Endothelial cell of umbilical vein (primary cell): ENCODE measurements at regions not wholly inside any gene's neighbourhood (a gene's known extent, or its start where the extent isn't known, plus 50 kb on each side); places are given as distances from the start of the nearest gene placed in this dataset.

ENCODE experiments used
- BruUV-seq: library from RNA; stranded (reverse); fragments of 400-500 nt; replicated peaks from 2 replicates; lab custom pipeline; 2021; lab: Mats Ljungman, UMichigan
- CTCF ChIA-PET: fragments of 300-600, 350-600 bp; sonication (Branson Sonifier 250); formaldehyde crosslinking; loops from one replicate; lab custom pipeline; 2021; ENCODE audit warnings: antibody characterized with exemption, inconsistent platforms; lab: Charles Lee
- POLR2A ChIA-PET: fragments of 300-600, 350-600 bp; sonication (Branson Sonifier 250); formaldehyde crosslinking; loops from one replicate; lab custom pipeline; 2021; ENCODE audit warnings: antibody characterized with exemption, inconsistent platforms; lab: Charles Lee
- DNase-seq: peaks from one replicate; pipeline ENCODE4 v3.0.0-alpha.2; 2011; ENCODE audit warnings: low read depth, low spot score
- FAIRE-seq: peaks from 2 replicates; lab custom pipeline; 2011; peaks lifted over from hg19 to GRCh38; lab: Jason Lieb, UNC
- H2AFZ ChIP-seq: 2 replicates; pipeline ENCODE4 v1.6.0; 2012; ENCODE audit warnings: low read depth, low read length, control low read depth, inconsistent platforms
- H3K27ac ChIP-seq: 2 replicates; pipeline ENCODE4 v1.5.1; 2011; ENCODE audit warnings: low read depth, mild to moderate bottlenecking, control low read depth, low read length, moderate library complexity; ENCODE audit not compliant: insufficient read depth
- H3K27me3 ChIP-seq, 2 experiments: 2 replicates each; pipeline versions ENCODE4 v1.6.0 to v1.6.1; 2011; ENCODE audit warnings: low read length in 2 of 2, mixed read lengths in 1 of 2; ENCODE audit not compliant: control insufficient read depth in 2 of 2, insufficient read depth in 2 of 2
- H3K36me3 ChIP-seq, 2 experiments: 2 replicates in 1 of 2; 3 replicates in 1 of 2; pipeline ENCODE4 v1.5.1; 2011; ENCODE audit warnings: low read length in 2 of 2, mild to moderate bottlenecking in 1 of 2, moderate library complexity in 1 of 2; ENCODE audit not compliant: control insufficient read depth in 2 of 2, insufficient read depth in 2 of 2; ENCODE audit errors: extremely low read depth in 1 of 2
- H3K4me1 ChIP-seq: 3 replicates; pipeline ENCODE4 v1.5.1; 2011; ENCODE audit warnings: mild to moderate bottlenecking, low read length; ENCODE audit not compliant: control insufficient read depth, insufficient read depth; ENCODE audit errors: extremely low read depth
- H3K4me2 ChIP-seq: 2 replicates; pipeline ENCODE4 v1.6.1; 2011; ENCODE audit warnings: low read length, control low read depth, mixed read lengths; ENCODE audit not compliant: insufficient read depth
- H3K4me3 ChIP-seq, 3 experiments: fragments of 200-600 bp in 1 of 3; sonication (generic), shearing (Covaris generic) in 1 of 3; replicated peaks in 1 of 3; 2 replicates each; pipeline ENCODE4 v1.5.1; 2011 to 2016; ENCODE audit warnings: control low read depth in 3 of 3, low read length in 3 of 3, mild to moderate bottlenecking in 2 of 3, inconsistent platforms in 1 of 3, low read depth in 1 of 3, moderate library complexity in 1 of 3; ENCODE audit not compliant: insufficient read depth in 1 of 3
- H3K79me2 ChIP-seq: 2 replicates; pipeline ENCODE4 v1.6.0; 2012; ENCODE audit warnings: low read length, inconsistent platforms; ENCODE audit not compliant: control insufficient read depth, insufficient read depth
- H3K9ac ChIP-seq: replicated peaks from 2 replicates; pipeline ENCODE3; 2011; ENCODE audit warnings: low read length, control low read depth; ENCODE audit not compliant: insufficient read depth; ENCODE audit errors: extremely low read depth
- H3K9me1 ChIP-seq: replicated peaks from 3 replicates; pipeline ENCODE4 v1.6.0; 2011; ENCODE audit warnings: mild to moderate bottlenecking, low read length; ENCODE audit not compliant: control insufficient read depth, insufficient read depth; ENCODE audit errors: extremely low read depth
- H3K9me3 ChIP-seq: replicated peaks from 2 replicates; pipeline ENCODE4 v1.5.1; 2012; ENCODE audit warnings: low read length, inconsistent platforms; ENCODE audit not compliant: control insufficient read depth, insufficient read depth
- H4K20me1 ChIP-seq: replicated peaks from 2 replicates; pipeline ENCODE3; 2011; ENCODE audit warnings: mild to moderate bottlenecking, low read length; ENCODE audit not compliant: control insufficient read depth, insufficient read depth; ENCODE audit errors: extremely low read depth
- EZH2 ChIP-seq: IDR thresholded peaks from 2 replicates; pipeline ENCODE4 v1.6.1; 2012; ENCODE audit warnings: borderline replicate concordance, low read depth, mild to moderate bottlenecking, moderate library complexity, low read length, inconsistent platforms; ENCODE audit not compliant: severe bottlenecking
- FOS ChIP-seq: IDR thresholded peaks from 2 replicates; pipeline ENCODE4 v1.6.1; 2011; ENCODE audit warnings: mild to moderate bottlenecking, low read length, moderate library complexity, borderline replicate concordance; ENCODE audit not compliant: insufficient read depth
- GATA2 ChIP-seq: IDR thresholded peaks from 2 replicates; pipeline ENCODE4 v1.7.0; 2011; ENCODE audit warnings: low read depth, mild to moderate bottlenecking, moderate library complexity, mixed read lengths, low read length; ENCODE audit not compliant: insufficient read length, insufficient read depth
- JUN ChIP-seq: IDR thresholded peaks from 2 replicates; pipeline ENCODE4 v1.6.1; 2011; ENCODE audit warnings: borderline replicate concordance, low read depth; ENCODE audit not compliant: insufficient read length, insufficient read depth
- MYC ChIP-seq: IDR thresholded peaks from one replicate; pipeline ENCODE4 v1.6.1; 2011; ENCODE audit warnings: mild to moderate bottlenecking, low read depth, low read length
- POLR2A ChIP-seq: IDR thresholded peaks from 2 replicates; pipeline ENCODE4 v1.6.1; 2012; ENCODE audit warnings: low read depth, mild to moderate bottlenecking, control low read depth, low read length
- POLR2AphosphoS5 ChIP-seq: IDR thresholded peaks from 2 replicates; pipeline ENCODE4 v1.6.1; 2012; ENCODE audit warnings: low read depth, mild to moderate bottlenecking, control low read depth, low read length, moderate library complexity; ENCODE audit not compliant: insufficient read depth
- dilution Hi-C: fragments of 300-500 bp; cut with MboI; formaldehyde crosslinking; loops from one replicate; pipeline ENCODE4 v1.15.0; 2019; ENCODE audit warnings: low sequenced_read_pairs; ENCODE audit not compliant: extremely low pct_ligation_motif_present
- intact Hi-C: fragments of 100-400 bp; cut with micrococcal nuclease; formaldehyde crosslinking; loops from one replicate; pipeline ENCODE4 v1.10.0; 2022
- TF ChIP-seq, protein P1 (sequence below), 2 donors: IDR thresholded peaks; 1 replicate in 1 of 2; 2 replicates in 1 of 2; pipeline ENCODE4 v1.5.1; 2011; ENCODE audit warnings: low read length in 2 of 2, mild to moderate bottlenecking in 2 of 2, moderate library complexity in 2 of 2, control low read depth in 1 of 2, inconsistent platforms in 1 of 2, low read depth in 1 of 2; ENCODE audit not compliant: insufficient read depth in 1 of 2; ENCODE audit errors: extremely low read depth in 1 of 2
- TF ChIP-seq, protein P2 (sequence below): IDR thresholded peaks from 2 replicates; pipeline ENCODE4 v1.6.1; 2011; ENCODE audit not compliant: insufficient read depth, insufficient read length

DNA sequence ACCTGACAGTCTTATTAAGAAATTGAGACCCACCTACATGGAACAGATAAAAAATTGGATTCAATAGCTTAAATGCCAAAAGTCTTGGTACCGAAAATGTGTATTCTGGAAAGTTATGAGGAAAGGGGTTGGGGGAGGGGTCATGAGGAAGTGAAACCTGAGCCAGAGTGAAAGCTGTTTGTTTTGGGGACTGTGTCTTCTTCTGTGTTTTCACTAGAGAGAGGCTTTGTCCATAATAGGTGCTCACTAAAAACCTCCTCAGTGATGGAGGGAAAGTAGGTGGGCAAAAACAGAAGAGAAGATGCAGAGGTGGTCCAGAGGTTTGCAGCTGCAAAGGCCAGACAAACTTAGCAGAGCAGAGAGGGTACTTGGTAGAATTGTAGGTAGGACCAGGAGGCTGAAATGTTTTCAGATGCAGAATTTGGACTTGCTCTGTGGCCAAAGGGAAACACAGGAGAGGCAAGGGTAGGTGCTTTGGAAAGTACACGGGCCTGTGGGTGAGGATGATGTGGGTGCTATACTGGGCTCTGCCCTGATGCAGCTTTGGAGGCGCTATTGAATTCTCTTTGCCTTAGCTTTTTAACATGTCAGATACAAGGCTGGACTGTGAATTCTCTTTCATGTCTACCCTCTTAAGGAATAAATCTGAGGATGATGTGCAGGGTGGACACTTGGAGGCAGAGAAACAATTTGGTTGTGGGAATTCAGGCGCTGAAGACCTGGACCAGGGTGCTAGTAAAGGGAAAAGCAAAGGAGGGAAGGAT lies 254.6 kb downstream of the PTEN start:
- Histone ChIP-seq H3K9ac (no peak overlapping the region), H2AFZ (no peak overlapping the region), H3K79me2 (no peaks in the 10 kb centered on the region), H3K36me3 (no peaks in the 10 kb centered on the region), H3K27me3 (no peaks in the 10 kb centered on the region), H3K4me2 (no peak overlapping the region), H3K27ac (no peak overlapping the region), H3K4me1 (no peaks in the 10 kb centered on the region), H3K9me1 (no peaks in the 10 kb centered on the region), H3K4me3 (no peak overlapping the region), H3K9me3 (no peaks in the 10 kb centered on the region), H4K20me1 (no peaks in the 10 kb centered on the region)
- no peak for FAIRE-seq
- POLR2A ChIA-PET: no interaction called here
- intact Hi-C loops: loop anchor here (1.0 to 10.0 kb wide), 2 partner anchors 271 to 583 kb away; no protein-coding TSS in a partner anchor
- CTCF ChIA-PET: interaction anchor here (0.6 to 2.9 kb wide), 7 partner anchors 10 to 437 kb away, joined by 3 to 42 read pairs (median 3); no protein-coding TSS in a partner anchor
- DNase-seq: peak; percentile 3
- TF ChIP-seq, protein P1, sequence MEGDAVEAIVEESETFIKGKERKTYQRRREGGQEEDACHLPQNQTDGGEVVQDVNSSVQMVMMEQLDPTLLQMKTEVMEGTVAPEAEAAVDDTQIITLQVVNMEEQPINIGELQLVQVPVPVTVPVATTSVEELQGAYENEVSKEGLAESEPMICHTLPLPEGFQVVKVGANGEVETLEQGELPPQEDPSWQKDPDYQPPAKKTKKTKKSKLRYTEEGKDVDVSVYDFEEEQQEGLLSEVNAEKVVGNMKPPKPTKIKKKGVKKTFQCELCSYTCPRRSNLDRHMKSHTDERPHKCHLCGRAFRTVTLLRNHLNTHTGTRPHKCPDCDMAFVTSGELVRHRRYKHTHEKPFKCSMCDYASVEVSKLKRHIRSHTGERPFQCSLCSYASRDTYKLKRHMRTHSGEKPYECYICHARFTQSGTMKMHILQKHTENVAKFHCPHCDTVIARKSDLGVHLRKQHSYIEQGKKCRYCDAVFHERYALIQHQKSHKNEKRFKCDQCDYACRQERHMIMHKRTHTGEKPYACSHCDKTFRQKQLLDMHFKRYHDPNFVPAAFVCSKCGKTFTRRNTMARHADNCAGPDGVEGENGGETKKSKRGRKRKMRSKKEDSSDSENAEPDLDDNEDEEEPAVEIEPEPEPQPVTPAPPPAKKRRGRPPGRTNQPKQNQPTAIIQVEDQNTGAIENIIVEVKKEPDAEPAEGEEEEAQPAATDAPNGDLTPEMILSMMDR (IDR thresholded peaks at IDR 0.05; ENCODE audit: extremely low read depth in 1 of 2, insufficient read depth in 1 of 2, low read depth in 1 of 2, low read length in 2 of 2): peak in 1 of 2 donors; percentile 3
- TF ChIP-seq JUN: no peak
- no peak for TF ChIP-seq GATA2
- dilution Hi-C loops: no loop called here
- BruUV-seq: no TSS peak

DNA sequence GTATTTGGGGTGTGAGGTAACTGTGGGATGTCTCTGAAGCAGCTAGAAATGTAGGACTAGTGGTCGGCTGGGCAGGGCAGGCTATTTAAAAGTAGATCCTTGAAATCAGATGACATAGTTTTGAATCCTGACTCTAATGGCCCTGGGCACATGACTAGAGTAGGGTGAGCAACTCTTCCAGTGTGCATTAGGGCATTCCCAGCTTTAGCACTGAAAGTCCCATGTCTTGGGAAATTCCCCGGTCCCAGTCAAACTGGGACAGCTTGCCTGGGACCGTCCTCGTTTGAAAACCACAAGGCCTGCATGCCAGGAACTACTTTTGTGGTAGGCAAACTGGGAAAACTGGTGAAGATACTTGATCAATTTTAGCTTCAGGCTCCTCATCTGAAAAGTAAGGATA lies 255.3 kb downstream of the PTEN start:
- ChIA-PET CTCF (interaction anchor here (0.7 to 2.9 kb wide), 4 partner anchors 10 to 273 kb away, joined by 3 to 42 read pairs (median 5); no protein-coding TSS in a partner anchor), POLR2A (no interaction called here)
- BruUV-seq: no TSS peak
- no peaks in the 10 kb centered on the region for H3K9me1 ChIP-seq
- no peaks in the 10 kb centered on the region for H3K27me3 ChIP-seq
- H3K36me3 ChIP-seq: no peaks in the 10 kb centered on the region
- no peaks in the 10 kb centered on the region for H3K79me2 ChIP-seq
- H3K9ac ChIP-seq: no peak overlapping the region
- dilution Hi-C loops (no loop called here), intact Hi-C loops (loop anchor here (1.0 to 10.0 kb wide), 2 partner anchors 271 to 584 kb away; no protein-coding TSS in a partner anchor)
- H3K4me2 ChIP-seq: no peak overlapping the region
- TF ChIP-seq FOS (no peak), MYC (no peak), POLR2AphosphoS5 (no peak), GATA2 (no peak), POLR2A (no peak), EZH2 (no peak), JUN (no peak)
- TF ChIP-seq, protein P2, sequence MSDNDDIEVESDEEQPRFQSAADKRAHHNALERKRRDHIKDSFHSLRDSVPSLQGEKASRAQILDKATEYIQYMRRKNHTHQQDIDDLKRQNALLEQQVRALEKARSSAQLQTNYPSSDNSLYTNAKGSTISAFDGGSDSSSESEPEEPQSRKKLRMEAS: no peak
- TF ChIP-seq, protein P1 (IDR thresholded peaks at IDR 0.05; ENCODE audit: extremely low read depth in 1 of 2, insufficient read depth in 1 of 2, low read depth in 1 of 2, low read length in 2 of 2): no peak
- no peak for DNase-seq
- no peaks in the 10 kb centered on the region for H3K9me3 ChIP-seq
- H3K4me1 ChIP-seq: no peaks in the 10 kb centered on the region
- H2AFZ ChIP-seq: no peak overlapping the region
- no peaks in the 10 kb centered on the region for H4K20me1 ChIP-seq
- H3K27ac ChIP-seq: no peak overlapping the region
- H3K4me3 ChIP-seq: no peak overlapping the region
- no peak for FAIRE-seq
